Nephron progenitor cell (in vitro differentiated cells): ENCODE measurements at regions not wholly inside any gene's neighbourhood (a gene's known extent, or its start where the extent isn't known, plus 50 kb on each side); places are given as distances from the start of the nearest gene placed in this dataset.

Experiments used
- DNase-seq: peaks from one replicate; pipeline ENCODE4 v3.0.0; 2021
- H3K27ac Mint-ChIP-seq: 2 replicates; pipeline ENCODE4 v1.8.0; 2021; ENCODE audit warnings: mild to moderate bottlenecking, moderate library complexity, mixed read lengths
- H3K27me3 Mint-ChIP-seq: 2 replicates; pipeline ENCODE4 v1.8.0; 2021; ENCODE audit warnings: mild to moderate bottlenecking, low read depth, mixed read lengths; ENCODE audit not compliant: poor library complexity
- H3K36me3 Mint-ChIP-seq: 2 replicates; pipeline ENCODE4 v1.8.0; 2021; ENCODE audit warnings: low read depth, mixed read lengths
- H3K4me1 Mint-ChIP-seq: 2 replicates; pipeline ENCODE4 v1.8.0; 2021; ENCODE audit warnings: mixed read lengths
- H3K4me3 Mint-ChIP-seq: 2 replicates; pipeline ENCODE4 v1.8.0; 2021; ENCODE audit warnings: mild to moderate bottlenecking, moderate library complexity, mixed read lengths
- H3K9me3 Mint-ChIP-seq: 2 replicates; pipeline ENCODE4 v1.8.0; 2021; ENCODE audit warnings: mild to moderate bottlenecking, moderate library complexity, mixed read lengths
- TF ChIP-seq, protein P1 (sequence below): fragments of 200-600 bp; sonication (generic); IDR thresholded peaks from 2 replicates; pipeline ENCODE4 v1.5.0; 2021; ENCODE audit warnings: antibody characterized with exemption

GRCh38 chr7:110076194-110076593, 1014.7 kb upstream of the LRRN3 start:
- H3K9me3 Mint-ChIP-seq: peaks cover 11% of the 10 kb centered on the region
- no peak overlapping the region for H3K27ac Mint-ChIP-seq
- no peak overlapping the region for H3K4me3 Mint-ChIP-seq
- H3K4me1 Mint-ChIP-seq: no peaks in the 10 kb centered on the region
- H3K36me3 Mint-ChIP-seq: no peaks in the 10 kb centered on the region
- no peaks in the 10 kb centered on the region for H3K27me3 Mint-ChIP-seq
- TF ChIP-seq, protein P1, sequence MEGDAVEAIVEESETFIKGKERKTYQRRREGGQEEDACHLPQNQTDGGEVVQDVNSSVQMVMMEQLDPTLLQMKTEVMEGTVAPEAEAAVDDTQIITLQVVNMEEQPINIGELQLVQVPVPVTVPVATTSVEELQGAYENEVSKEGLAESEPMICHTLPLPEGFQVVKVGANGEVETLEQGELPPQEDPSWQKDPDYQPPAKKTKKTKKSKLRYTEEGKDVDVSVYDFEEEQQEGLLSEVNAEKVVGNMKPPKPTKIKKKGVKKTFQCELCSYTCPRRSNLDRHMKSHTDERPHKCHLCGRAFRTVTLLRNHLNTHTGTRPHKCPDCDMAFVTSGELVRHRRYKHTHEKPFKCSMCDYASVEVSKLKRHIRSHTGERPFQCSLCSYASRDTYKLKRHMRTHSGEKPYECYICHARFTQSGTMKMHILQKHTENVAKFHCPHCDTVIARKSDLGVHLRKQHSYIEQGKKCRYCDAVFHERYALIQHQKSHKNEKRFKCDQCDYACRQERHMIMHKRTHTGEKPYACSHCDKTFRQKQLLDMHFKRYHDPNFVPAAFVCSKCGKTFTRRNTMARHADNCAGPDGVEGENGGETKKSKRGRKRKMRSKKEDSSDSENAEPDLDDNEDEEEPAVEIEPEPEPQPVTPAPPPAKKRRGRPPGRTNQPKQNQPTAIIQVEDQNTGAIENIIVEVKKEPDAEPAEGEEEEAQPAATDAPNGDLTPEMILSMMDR: no peak
- no peak for DNase-seq

DNA sequence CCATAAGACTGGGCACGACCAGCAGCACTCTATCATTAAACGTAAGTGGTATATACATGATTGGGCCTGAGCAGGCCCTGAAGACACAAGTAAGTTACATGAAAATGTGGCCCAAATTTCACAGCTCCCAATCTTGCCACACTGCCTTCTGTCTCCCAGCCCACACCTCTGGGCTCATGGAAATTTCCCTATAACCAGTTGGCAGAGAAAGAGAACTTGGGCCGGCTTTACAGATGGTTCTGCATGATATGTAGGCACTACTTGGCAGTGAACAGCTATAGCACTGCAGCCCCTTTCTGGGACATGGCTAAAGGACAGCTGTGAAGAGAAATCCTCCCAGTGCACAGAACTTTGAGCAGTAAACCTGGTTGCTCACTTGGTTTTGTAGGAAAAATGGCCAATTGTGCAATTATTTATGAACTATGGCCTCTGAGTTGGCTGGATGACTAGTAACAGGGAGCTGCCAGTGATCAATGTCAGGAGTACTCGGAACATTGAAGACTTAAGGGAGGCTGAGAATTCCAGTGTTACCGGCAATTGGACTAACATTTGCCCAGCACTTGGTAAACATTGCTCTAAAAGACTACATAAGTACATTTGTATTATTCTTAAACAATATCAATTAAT, 1006.6 kb upstream of the LRRN3 start:
- Mint-ChIP-seq H3K36me3 (no peaks in the 10 kb centered on the region), H3K4me1 (no peaks in the 10 kb centered on the region), H3K27me3 (no peaks in the 10 kb centered on the region), H3K27ac (no peak overlapping the region), H3K9me3 (peaks cover 4% of the 10 kb centered on the region), H3K4me3 (no peak overlapping the region)
- DNase-seq: no peak
- TF ChIP-seq, protein P1: no peak

DNA sequence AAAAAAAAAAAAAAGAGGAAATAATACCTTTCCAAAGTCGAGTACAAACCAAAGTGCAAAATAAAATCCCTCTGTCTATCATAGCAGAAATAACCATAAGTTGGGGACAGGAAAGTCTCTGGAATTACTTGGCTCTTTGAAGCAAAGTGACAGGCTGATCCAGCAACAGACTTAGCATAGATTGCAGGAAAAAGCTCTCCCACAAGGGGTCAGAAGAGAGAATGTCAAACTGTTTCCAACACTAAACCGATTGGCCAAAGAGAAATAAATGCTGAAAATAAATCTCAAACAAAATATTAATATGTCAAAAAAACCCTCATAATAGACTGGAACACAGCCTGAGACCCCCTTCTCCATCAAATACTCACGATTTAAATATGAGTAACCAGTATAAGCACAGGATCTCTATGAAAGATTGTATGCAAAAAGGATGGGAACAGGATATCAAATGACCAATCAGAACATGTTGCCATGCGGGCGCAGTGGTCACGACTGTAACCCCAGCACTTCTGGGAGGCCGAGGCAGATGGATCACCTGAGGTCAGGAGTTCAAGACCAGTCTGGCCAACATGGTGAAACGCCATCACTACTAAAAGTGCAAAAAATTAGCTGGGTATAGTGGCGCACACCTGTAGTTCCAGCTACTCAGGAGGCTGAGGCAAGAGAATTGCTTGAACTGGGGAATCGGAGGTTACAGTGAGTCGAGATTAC, 1000.7 kb upstream of the LRRN3 start:
- Mint-ChIP-seq H3K4me3 (no peak overlapping the region), H3K9me3 (peaks cover 3% of the 10 kb centered on the region), H3K36me3 (no peaks in the 10 kb centered on the region), H3K4me1 (no peaks in the 10 kb centered on the region), H3K27me3 (no peaks in the 10 kb centered on the region), H3K27ac (no peak overlapping the region)
- TF ChIP-seq, protein P1: peak; percentile 36
- DNase-seq: no peak

- Mint-ChIP-seq H3K4me1 (no peaks in the 10 kb centered on the region), H3K36me3 (no peaks in the 10 kb centered on the region), H3K9me3 (peaks cover 30% of the 10 kb centered on the region), H3K27ac (no peak overlapping the region), H3K27me3 (no peaks in the 10 kb centered on the region), H3K4me3 (no peak overlapping the region)
- DNase-seq: no peak
- TF ChIP-seq, protein P1: no peak
Measured at GRCh38 chr7:110095372-110096052, 995.4 kb upstream of the LRRN3 start.

- H3K27ac Mint-ChIP-seq: no peak overlapping the region
- no peak for DNase-seq
Measured at GRCh38 chr7:110104243-110104642, 986.7 kb upstream of the LRRN3 start.

More at GRCh38 chr7:110104243-110104642, 986.7 kb upstream of the LRRN3 start:
- H3K36me3 Mint-ChIP-seq: no peaks in the 10 kb centered on the region
- H3K9me3 Mint-ChIP-seq: peaks cover 15% of the 10 kb centered on the region
- H3K4me1 Mint-ChIP-seq: no peaks in the 10 kb centered on the region
- TF ChIP-seq, protein P1: no peak
- no peak overlapping the region for H3K4me3 Mint-ChIP-seq
- H3K27me3 Mint-ChIP-seq: no peaks in the 10 kb centered on the region
